Stimulated activated CD4-positive, alpha-beta T cell treated with anti-CD3 and anti-CD28 coated beads, Interleukin-4, amount 100 ng/mL, for 1 hour (primary cell): ENCODE measurements at regions not wholly inside any gene's neighbourhood (a gene's known extent, or its start where the extent isn't known, plus 50 kb on each side); places are given as distances from the start of the nearest gene placed in this dataset.
"Not testable (repeated sequence)": the region's sequence is repeated elsewhere in the genome, so short reads cannot be mapped to it uniquely, and the experiment has no call there.

Experiments used
- DNase-seq: peaks from one replicate; pipeline ENCODE4 v3.0.0-alpha.2; 2020

DNA sequence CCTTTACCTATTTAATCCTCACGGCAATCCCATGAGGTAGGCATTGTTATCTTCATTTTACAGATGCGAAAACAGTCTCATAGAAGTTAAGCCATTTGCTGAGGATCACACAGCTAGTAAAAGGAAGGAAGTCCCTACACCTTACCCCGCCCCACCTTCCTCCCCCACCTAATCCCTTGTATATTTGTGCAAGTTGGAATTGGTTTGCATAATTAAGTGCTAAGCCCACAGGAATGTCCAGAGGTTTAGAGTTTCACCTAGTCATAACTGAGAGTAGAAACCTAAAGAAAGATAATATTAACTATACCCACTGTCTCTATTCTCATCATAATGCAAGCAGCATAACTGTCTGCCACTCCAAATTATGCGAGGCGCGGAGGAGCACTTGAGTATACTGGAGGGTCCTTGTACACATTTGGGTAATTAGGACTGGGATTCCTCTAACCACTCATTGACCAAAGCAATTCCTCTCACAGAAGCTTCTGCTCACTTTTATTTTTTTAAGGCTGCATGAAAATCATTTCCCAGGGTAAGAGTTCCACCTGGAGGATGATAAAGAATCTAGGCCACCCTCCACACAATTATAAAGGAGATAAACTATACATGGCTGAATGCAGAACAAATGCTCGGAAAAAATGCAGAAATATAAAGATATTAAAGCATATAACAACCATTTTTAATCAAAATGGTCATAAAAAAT, 199.9 kb downstream of the FAM181B start:
- DNase-seq: no peak

DNA sequence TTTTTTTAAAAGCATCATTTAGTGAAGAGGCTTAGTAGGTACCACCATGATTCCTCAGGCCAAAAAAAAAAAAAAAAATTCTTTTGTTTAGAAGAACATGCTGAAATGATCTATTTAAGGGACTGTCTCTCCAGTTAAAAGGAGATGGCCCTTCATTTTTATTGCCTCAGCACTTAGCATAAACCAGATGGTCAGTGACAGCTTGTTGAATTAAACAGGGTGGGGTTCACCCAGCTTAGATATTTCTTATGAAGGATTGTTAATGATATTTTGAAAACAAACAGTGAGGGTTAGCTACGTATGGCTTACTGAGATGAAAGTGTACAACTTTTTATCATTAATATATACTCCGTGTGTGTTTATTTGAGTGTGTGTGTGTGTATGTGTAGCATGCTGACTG, 203.7 kb downstream of the FAM181B start:
- no peak for DNase-seq

- no peak for DNase-seq
Observed at GRCh38 chr11:82527081-82527584, 206.5 kb downstream of the FAM181B start.

- DNase-seq: no peak
Observed at GRCh38 chr11:82523141-82523540, 210.5 kb downstream of the FAM181B start.

DNA sequence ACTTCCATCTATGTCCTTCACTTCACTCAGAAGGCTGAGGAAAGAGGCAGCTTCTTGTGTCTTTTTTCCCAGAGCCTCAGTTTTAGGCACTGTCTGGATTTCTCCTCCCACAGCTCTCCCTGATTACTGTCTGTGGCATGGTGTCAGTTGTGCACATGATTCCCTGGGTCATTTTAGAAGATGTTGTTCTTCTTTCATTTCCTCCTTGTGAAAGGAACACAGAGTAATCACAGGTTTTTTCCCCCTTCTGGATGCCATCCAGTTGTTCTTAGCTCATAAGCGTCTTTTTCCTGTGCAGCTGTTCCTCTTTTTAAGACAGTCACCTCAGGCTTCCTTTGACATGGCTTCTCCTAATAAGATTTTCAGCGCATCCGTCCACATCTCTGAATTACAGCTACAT, 212.2 kb downstream of the FAM181B start:
- no peak for DNase-seq

DNA sequence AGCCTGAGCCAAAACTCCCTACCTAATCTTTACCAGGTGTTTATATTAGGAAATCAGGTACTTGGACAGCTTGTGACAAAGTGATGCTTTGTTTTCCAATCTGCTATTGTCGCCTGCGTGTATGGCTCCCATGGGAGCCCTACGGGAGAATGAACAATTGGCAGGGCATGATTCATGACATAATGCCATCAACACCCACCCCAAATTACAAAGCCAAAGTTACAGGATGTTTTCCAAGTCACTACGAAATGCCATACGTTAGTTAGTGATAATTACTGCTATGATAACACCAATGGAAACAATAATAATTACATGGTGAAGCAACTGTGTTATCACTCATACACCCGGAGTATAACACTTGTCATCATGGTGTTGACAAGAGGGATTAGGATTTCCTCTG, 226.4 kb downstream of the FAM181B start:
- DNase-seq: no peak

DNA sequence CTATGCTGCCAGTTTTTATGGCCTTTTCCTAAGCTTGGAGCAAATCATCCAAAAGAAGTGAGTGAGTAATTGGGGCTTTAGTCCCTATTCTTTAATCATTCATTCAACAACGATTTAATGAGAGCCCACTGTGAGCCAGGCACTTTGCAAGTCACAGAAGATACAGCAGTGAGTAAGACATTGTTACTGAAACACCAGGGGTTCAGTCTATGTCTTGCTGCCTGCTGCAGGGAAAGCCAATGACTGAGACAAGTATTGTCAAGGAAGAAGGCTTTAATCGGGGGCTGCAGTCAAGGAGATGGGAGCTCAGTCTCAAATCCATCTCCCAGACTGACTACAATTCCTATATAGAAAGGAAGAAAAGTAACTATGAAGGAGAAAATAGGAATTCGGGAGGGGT, 228.3 kb downstream of the FAM181B start:
- DNase-seq: no peak

DNA sequence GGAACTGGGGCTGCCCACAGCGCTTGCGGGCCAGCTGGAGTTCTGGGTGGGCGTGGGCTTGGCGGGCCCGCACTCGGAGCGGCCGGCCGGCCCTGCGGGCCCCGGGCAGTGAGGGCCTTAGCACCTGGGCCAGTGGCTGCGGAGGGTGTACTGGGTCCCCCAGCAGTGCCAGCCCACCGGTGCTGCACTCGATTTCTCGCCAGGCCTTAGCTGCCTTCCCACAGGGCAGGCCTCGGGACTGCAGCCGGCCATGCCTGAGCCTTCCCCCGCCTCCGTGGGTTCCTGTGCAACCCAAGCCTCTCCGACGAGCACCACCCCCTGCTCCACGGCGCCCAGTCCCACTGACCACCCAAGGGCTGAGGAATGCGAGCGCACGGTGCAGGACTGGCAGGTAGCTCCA, 232.5 kb downstream of the FAM181B start:
- not testable (repeated sequence) for DNase-seq

GRCh38 chr11:82494988-82495432, 238.7 kb downstream of the FAM181B start:
- no peak for DNase-seq

GRCh38 chr11:82474876-82475275, 258.8 kb downstream of the FAM181B start:
- DNase-seq: no peak

GRCh38 chr11:82465481-82465880, 268.2 kb downstream of the FAM181B start:
- DNase-seq: no peak

DNA sequence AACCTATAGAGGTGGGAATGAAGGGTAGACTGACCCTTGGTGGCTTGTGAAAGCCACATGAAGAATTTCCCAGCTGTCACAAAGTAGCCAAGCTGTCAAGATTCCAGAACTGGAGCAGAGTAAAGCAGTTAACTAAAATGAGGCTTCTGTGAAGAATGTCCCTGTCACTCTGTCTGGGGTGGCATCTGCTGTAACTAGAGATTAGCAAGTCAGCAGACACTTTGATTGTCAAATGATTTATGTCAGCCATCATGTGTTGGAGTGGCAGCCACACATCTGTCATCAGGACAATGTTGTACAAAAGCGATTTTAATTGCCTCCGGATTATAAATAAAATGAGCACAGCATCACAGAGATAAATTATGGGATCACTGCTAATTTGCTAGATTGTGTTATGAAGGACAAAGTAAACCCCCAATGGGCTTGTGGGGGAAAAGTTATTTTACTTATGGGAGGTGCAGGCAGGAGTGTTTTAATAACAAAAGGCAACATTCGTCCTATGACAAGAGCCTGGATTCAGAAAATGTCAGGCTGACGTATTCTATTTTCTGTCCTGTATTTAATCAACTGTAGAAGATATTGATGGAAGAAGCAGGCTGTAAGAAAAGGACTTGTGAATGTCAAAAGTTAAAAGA, 270.9 kb downstream of the FAM181B start:
- no peak for DNase-seq

GRCh38 chr11:82458761-82459160, 274.9 kb downstream of the FAM181B start:
- DNase-seq: no peak

- DNase-seq: no peak
Observed at GRCh38 chr11:82458147-82458546, 275.5 kb downstream of the FAM181B start.

GRCh38 chr11:82450996-82451395, 282.7 kb downstream of the FAM181B start:
- DNase-seq: no peak

- no peak for DNase-seq
Observed at GRCh38 chr11:82406611-82407010, 327.1 kb downstream of the FAM181B start.

- no peak for DNase-seq
Observed at GRCh38 chr11:82405421-82405820, 328.2 kb downstream of the FAM181B start.

DNA sequence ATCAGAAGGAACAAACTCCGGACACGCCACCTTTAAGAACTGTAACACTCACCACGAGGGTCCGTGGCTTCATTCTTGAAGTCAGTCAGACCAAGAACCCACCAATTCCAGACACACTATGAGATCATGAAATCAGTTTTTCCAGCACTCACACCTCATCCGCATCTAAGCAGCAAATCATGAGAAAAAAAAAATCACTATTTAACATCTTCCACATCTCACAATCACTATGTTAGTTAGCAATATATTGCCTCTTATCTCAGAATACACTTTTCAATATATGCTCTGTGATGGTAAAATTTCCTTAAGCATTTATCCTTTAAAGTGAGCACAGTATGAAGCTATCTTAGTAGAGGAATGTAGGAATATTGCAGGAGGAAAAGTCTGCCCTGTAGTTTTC, 328.7 kb downstream of the FAM181B start:
- DNase-seq: no peak

- no peak for DNase-seq
Observed at GRCh38 chr11:82403640-82404305, 329.9 kb downstream of the FAM181B start.

DNA sequence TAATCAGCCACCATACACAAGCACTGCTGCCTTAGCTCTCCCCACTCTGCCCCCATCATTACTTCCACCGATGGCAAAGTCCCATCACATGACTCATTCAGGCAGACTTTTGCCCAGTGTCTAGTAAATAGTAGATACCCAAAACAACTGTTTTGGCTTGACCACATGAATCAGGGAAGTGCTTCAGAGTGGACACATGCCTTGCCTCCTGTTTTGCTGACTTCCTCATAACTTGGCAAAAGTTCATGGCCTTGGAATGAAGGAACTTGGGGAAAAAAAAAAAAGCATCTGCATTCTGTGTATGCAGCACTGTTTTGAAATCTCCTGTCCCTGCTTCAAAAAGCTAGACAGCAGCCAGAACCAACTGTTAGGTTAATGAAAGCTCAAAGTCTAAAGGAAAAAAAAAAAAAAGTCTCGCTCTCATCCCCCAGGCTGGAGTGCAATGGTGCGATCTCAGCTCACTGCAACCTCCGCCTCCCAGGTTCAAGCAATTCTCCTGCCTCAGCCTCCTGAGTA, 335.3 kb downstream of the FAM181B start:
- no peak for DNase-seq

GRCh38 chr11:82396639-82397038, 337.0 kb downstream of the FAM181B start:
- DNase-seq: not testable (repeated sequence)

DNA sequence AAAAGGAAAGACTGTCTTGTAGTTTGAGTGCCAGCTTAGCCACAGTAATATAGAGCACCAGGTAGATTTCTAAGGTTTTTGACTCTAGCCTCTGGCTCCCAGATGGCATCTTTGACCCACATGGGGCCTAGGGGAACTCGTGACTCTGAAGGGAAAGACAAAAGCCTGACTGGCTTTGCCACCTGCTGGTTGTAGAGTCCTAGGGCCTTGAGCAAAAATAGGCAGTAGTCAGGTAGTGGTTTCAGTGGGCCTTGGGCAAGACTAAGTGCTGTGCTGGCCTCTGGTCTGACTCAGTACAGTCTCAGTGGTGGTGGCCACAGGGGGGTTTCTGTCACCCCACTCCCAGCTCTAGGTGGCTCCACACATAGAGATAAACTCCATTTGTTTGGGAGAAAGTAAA, 349.4 kb downstream of the FAM181B start:
- DNase-seq: no peak

- no peak for DNase-seq
Observed at GRCh38 chr11:82373781-82374542, 359.7 kb downstream of the FAM181B start.
